ENCODE measurements at regions not wholly inside any gene's neighbourhood (a gene's known extent, or its start where the extent isn't known, plus 50 kb on each side); places are given as distances from the start of the nearest gene placed in this dataset.

DNA sequence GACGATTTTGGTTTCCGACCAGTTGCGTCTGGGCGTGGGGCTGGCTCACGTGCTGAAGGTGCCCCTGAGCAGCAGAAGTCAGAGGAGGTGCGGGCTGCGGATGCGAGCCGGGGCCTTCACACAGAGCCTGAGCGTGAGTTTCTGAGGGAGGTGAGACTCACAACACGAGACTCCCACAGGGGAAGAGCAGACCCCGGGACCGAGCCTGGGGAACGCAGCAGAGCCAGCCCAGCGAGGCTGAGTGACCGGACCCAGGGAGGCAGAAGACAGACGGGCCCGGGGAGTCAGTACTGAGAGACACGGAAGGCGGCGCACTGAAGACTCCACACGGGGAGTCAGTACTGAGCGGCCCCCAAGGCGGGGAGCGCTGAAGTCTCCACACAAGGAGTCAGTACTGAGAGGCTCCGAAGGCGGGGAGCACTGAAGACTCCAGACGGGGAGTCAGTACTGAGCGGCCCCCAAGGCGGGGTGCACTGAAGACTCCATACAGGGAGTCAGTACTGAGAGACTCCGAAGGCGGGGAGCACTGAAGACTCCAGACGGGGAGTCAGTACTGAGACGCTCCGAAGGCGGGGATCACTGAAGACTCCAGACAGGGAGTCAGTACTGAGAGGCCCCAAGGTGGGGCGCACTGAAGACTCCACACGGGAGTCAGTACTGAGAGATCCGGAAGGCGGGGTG is 77.8 kb downstream of the DLL1 start:
- DNase-seq (ENCODE audit: low read depth) = no peak

DNA sequence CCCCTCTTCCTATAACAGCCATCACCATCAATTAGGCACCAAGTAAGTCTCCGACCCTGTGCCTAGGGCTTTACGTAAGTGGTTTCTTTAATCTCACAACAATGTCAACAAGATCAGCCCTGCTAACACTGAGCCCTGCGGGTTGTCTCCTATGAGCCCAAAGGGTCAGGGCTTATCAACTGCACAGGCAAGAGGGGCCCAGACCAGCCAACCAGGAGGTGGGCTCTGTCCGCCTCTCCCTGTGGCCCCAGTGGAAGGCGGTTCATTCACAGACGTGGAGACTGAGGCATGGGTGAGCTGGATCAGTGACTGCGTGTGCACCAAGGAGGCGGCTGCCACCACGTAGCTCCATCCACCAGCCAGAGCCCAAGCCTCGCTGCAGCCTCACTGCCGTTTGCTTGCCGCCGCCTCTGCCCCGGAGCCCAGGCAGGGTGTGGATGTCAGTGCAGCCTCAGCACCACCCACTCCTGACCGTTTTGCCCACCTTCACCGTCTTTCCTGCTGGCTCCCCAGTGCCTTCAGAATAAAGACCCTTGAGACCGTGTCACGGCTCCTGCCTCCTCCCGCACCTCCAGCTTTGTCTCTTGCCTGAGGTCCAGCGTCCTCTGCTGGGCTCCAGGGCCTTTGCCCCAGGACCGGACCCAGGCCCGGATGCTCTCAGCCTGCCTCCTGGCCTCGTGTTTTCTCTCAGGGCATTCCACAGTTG is 78.7 kb downstream of the DLL1 start:
- DNase-seq (ENCODE audit: low read depth) = no peak

- no peak for DNase-seq (ENCODE audit: low read depth)
These were observed 79.4 kb downstream of the DLL1 start for GRCh38 chr6:170211404-170212025.

DNA sequence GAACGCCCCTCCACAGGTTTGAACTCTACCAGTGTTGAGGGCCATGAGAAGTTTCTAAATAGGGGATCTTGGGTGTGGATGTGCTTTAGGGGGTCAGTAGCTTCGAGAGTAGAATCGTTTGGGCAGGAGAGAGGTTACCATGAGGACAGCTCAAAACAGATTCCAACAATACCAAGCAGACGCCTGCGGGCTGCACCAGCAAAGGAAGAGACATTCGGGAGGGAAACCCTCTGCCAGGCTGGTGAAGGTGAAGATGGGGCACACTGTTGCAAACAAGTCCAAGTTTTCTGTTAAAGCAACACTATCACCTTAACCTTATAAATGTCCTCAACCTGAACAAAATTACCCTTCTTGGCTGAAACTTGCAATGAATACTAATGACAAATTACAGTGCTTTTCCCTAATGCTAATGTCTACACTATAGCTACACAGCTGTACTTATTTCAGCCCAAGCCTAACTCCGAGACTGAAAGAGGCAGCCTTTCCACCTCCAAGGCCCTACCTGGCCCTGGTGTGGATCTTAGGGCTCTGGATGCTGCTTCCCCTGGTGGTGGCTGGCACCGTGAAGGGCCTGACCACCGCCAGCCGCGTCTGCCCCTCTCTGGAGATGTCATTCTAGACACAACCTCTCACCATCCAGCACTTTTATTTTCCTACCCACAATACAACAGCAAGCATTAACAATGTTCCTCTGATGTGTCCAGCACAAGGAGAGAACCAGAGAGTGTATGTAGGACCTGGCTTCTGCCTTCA is 80.1 kb downstream of the DLL1 start:
- DNase-seq (ENCODE audit: low read depth) = no peak

- no peak for DNase-seq (ENCODE audit: low read depth)
These were observed 80.9 kb downstream of the DLL1 start for GRCh38 chr6:170210026-170210390.

DNA sequence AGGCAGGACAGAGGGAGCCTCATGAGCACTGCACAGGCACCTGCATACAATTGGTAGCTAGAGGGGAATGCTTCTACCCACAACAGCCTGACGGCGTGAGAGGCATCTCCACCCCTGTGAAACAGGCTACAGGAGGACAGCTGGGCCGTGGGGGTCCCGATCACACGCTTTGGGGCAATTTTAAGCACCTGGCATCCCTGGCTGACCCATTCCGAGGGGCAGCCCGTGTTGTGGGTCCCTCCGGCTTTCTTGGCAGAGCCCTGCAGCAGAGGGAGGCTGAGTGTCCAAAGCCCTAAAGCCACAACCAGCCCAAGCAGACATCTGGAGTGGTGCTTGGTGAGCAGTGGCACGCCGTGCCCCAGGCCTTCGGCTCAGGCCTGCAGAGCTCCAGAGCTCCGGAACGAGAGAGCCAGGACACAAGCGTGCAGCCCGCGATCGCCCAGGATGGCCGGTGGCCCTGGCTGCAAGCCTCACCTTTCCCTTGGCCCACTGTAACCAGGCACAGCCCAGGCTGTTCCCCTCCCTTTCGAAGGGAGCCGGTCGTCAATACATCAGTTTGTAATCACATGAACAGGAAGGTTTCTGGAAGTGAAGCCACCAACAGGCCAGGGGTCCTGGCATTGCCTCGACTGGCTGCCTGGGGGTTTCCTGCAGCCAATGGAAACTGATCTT is 81.4 kb downstream of the DLL1 start:
- no peak for DNase-seq (ENCODE audit: low read depth)

GRCh38 chr6:170208651-170209353 is 82.1 kb downstream of the DLL1 start:
- no peak for DNase-seq (ENCODE audit: low read depth)

- no peak for DNase-seq (ENCODE audit: low read depth)
These were observed 82.7 kb downstream of the DLL1 start for GRCh38 chr6:170208182-170208601.

DNA sequence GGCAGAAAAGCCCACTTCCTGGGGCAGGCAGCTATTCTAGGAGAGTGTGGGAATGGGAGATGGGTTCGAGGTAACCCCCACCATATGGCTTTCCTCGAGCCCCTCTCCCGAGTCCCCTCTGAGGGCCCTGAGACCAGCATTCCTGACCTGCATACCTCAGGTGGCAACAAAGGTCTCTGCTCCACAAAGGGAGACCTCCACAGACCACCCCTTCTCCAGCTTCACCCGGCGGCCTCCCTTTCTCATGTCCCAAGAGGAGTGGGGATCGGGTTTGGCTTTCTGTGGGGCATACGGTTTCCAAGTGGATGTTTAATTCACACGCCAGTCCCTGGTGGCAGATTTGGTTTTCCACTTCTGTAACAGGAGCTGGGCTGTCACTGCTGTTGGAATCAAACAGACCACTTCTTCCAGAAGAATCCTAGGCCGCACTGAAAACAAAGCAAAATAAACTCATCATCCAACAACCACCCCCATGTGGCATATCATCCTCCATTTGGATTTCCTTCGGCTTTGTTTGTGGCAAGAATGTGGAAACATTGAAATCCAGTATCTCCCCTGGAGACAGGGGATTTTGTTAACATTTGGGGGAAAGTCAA is 83.2 kb downstream of the DLL1 start:
- DNase-seq (ENCODE audit: low read depth) = no peak

- DNase-seq (ENCODE audit: low read depth) = no peak
These were observed 83.9 kb downstream of the DLL1 start for GRCh38 chr6:170206851-170207431.

DNA sequence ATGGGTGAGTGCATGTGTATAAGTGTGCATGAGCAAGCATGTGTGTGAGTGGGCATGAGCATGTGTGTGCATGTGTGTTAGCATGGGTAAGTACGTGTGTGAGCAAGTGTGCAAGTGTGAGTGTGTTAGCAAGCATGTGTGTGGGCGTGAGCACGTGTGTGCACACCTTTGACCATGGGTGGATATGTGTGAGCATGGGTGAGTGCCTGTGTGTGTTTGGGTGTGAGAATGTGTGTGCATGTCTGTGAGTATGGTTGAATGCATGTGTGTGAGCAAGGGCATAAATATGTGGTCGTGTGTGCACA is 84.6 kb downstream of the DLL1 start:
- DNase-seq (ENCODE audit: low read depth) = no peak

DNA sequence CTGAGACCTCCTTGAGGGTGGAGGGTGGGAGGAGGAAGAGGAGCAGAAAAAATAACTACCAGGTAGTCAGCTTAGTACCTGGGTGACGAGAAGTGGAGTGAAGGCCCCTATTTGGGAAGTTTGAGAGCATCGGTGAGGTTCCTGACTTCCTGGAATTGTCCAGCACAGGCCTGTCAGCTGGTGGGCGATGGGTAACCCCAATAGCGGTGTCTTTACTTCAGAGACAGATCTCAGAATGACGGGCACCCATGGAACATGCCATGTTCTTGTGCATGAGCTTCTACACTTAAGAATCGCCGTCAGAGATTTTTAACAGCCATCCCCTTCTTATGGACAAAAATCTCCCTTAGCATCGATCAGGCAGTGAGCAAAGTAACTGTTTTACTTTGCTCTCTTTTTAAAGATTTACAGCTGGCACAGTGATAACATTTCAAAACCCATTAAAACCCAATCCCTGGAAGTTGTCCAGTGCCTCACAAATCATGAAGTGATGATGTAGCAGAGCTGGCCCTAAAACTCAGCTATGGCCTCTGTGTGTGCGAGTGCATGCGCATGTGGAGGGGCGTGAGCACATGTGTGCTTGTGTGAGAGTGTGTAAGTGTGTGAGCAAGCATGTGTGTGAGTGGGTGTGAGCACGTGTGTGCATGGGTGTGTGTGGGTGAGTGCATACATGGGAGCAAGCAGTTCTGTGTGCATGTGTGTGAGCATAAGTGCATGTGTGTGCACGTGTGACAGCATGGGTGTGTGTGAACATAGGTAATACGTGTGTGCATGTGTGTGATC is 85.2 kb downstream of the DLL1 start:
- DNase-seq (ENCODE audit: low read depth) = no peak

DNA sequence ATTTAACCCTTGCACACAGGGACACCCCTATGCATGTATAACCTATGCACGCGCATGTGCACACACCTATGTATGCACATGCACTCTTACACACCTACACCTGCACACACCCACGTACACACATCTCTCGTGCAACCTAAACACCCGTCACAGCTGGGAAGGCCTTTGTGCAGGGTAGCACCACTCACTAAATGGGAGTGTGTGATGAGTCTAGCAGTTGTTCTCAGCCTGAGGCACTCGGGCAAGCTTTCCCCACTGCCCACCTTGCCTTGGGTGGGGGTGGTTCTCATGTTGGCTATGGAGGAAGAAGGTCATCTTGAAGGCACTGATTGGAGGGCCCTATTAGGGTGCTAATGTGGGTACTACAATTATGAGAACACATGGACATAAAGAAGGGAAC is 85.8 kb downstream of the DLL1 start:
- DNase-seq (ENCODE audit: low read depth) = no peak

- DNase-seq (ENCODE audit: low read depth) = no peak
These were observed 87.7 kb downstream of the DLL1 start for GRCh38 chr6:170203212-170203611.

DNA sequence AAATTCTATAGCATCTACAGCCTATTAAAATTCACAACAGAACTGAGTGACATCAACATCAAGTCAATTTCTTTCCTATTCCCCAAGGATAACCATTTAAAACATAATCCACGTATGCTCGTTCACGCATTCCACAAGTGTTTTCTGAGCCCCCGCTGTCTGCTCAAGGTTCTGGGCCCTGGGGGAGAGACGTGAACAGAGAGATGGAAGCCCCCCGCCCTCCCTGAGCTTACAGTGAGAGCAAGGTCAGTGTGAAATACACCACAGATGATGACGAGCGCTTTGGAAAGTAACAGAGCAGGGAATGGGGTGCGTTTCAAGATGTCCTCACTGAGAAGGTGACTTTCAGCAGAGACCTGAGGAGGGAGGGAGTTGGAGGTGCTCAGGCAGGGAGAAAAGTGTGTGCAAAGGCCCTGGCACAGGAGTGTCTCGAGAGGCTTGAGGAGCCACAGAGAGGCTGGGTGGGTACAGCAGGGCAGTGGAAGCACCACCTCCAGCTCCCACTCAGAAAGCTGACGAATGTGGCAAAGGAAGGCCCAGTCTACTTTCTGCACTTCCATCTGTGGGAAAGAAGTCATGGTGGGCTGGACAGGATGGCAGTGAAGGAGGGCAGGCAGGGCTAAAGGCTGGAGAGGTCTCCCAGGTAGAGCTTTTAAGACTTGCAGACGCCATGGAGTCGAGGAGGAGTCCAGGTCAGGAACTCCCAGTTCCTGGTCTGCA is 88.3 kb downstream of the DLL1 start:
- no peak for DNase-seq (ENCODE audit: low read depth)

DNA sequence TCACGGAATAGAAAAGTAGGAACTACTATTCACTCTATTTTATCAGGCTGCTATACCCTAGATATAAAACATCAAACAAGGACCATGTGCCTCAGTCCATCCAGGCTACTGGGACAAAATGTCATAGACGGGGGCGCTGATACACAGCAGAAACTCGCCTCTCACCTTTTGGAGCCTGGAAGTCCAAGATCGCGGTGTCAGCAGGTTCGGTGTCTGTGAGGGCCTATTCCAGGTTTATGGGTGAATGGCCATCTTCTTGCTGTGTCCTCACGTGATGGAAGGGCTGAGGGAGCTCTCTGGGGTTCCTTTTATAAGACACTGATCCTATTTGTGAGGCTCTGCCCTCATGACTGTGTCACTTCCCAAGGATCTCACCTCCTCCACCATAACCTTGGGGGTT is 89.5 kb downstream of the DLL1 start:
- no peak for DNase-seq (ENCODE audit: low read depth)

- no peak for DNase-seq (ENCODE audit: low read depth)
These were observed 90.4 kb downstream of the DLL1 start for GRCh38 chr6:170200458-170200891.

- DNase-seq (ENCODE audit: low read depth) = no peak
These were observed 91.2 kb downstream of the DLL1 start for GRCh38 chr6:170199716-170200115.

GRCh38 chr6:170198298-170198697 is 92.6 kb downstream of the DLL1 start:
- no peak for DNase-seq (ENCODE audit: low read depth)

All from stimulated activated CD8-positive, alpha-beta memory T cell treated with anti-CD3 and anti-CD28 coated beads, Interleukin-12 subunit alpha, Interleukin-12 subunit beta, amount 100 ng/mL, for 4 hours (primary cell).